Heart left ventricle (tissue), 13 donors: ENCODE measurements at regions not wholly inside any gene's neighbourhood (a gene's known extent, or its start where the extent isn't known, plus 50 kb on each side); places are given as distances from the start of the nearest gene placed in this dataset.

Source experiments
- POLR2A ChIP-seq, 2 donors: fragments of 450-650 bp; IDR thresholded peaks; one replicate each; pipeline ENCODE4 v1.6.1; 2017; ENCODE audit warnings: antibody characterized with exemption in 2 of 2, mild to moderate bottlenecking in 2 of 2, moderate library complexity in 2 of 2
- TF ChIP-seq, protein P1 (sequence below), 12 donors: fragments of 200-600 bp; sonication (generic) in 4 of 12; IDR thresholded peaks; one replicate each; pipeline versions ENCODE4 v1.5.0 to v1.8.0; 2018 to 2022; ENCODE audit warnings: antibody characterized with exemption in 12 of 12, mild to moderate bottlenecking in 5 of 12
- donor health status: ischemic (EF 13 %, LVEDD 7.1; RV severe dilation, severe dysfunction).
- donor health status: DM: no; HTN: yes; CAD: no.
- donor health status: DM: no; HTN: no; CAD: no.
- donor health status: ischemic (EF 25% LVEDD 6.9; RV normal size, moderate dysfunction).
- donor health status: ischemic (EF 25% LVEDD 5.7; RV mildly dilated, moderate dysfunction).
- donor health status: ischemic (EF 35%, LVEDD 5.7; RV mildly dilated, moderate dysfunction).
- donor health status: nonischemic (EF 11% LVEDD 7.7; RV severe dilation, severe dysfunction).
- donor health status: DM: yes; HTN: yes; CAD: no.
- donor health status: PGD.
- donor health status: ischemic (EF 29% LVEDD 5.4; RV normal size, mild dysfunction).
- donor health status: nonischemic (EF 23%, LVEDD 6.1; RV moderate dilation, normal function).

DNA sequence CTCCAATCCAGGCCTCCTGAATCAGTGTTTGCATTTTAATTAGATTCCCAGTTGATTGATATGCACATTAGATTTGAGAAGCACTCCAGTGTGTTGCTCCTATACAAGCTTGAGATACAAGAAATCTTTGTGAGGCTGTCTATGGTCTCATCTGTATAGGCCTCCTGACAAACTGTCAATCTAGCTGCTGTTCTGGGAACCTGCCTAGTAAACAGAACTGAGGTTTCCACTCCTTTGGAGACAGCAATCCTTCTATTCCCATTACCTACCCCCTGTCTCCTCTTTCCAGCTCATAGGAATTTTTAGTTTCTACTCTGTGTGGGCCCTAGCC is 306.1 kb upstream of the EMCN start:
- TF ChIP-seq, protein P1, sequence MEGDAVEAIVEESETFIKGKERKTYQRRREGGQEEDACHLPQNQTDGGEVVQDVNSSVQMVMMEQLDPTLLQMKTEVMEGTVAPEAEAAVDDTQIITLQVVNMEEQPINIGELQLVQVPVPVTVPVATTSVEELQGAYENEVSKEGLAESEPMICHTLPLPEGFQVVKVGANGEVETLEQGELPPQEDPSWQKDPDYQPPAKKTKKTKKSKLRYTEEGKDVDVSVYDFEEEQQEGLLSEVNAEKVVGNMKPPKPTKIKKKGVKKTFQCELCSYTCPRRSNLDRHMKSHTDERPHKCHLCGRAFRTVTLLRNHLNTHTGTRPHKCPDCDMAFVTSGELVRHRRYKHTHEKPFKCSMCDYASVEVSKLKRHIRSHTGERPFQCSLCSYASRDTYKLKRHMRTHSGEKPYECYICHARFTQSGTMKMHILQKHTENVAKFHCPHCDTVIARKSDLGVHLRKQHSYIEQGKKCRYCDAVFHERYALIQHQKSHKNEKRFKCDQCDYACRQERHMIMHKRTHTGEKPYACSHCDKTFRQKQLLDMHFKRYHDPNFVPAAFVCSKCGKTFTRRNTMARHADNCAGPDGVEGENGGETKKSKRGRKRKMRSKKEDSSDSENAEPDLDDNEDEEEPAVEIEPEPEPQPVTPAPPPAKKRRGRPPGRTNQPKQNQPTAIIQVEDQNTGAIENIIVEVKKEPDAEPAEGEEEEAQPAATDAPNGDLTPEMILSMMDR (IDR thresholded peaks at IDR 0.05), result no peak
- no peak for TF ChIP-seq POLR2A (IDR thresholded peaks at IDR 0.05)
